ENCODE measurements at regions not wholly inside any gene's neighbourhood (a gene's known extent, or its start where the extent isn't known, plus 50 kb on each side); places are given as distances from the start of the nearest gene placed in this dataset.

DNA sequence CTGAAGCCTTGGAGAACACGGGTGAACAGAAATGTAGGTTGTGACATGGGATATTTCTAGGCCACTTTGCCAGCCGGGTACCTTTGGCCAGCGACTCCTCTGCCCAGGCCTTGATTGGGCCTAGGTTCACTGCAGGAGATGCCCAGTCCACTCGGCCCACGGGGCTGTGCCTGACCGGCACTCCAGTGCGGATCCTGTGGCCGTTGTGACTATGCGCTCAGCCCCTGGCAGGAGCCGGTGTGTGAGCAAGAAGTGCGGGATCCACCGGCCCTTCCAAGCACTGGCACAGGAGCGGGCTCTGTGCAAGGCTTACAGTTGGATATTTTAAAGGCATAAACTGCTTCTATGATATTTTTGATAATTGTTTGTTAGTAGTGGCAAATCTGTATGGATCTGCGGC is 1042.5 kb upstream of the PCDH9 start:
- H3K4me1 ChIP-seq (ENCODE audit: insufficient read depth, low read length): no peaks in the 10 kb centered on the region

DNA sequence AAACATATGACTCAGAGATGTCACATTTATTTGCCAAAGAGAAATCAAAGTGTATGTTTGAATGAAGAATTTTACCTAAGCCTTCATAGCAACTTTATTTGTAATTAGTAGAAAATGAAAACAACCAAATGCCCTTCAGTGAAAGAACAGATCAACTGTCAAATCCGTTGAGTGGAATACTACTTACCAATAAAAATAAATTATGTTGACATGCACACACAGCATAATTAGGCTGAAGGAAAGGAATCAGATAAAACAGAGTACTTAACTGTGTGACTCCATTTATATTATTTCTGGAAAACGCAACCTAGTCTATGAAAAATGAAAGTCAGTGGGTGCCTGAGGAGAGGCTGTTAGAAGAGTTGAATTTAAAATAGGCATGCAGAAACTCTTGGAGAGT is 1034.6 kb upstream of the PCDH9 start:
- Histone ChIP-seq H3F3A (ENCODE audit: low read length, unreplicated experiment) (no peaks in the 10 kb centered on the region), H3K27ac (ENCODE audit: low read length) (no peak overlapping the region), H3K79me2 (ENCODE audit: low read length) (no peaks in the 10 kb centered on the region), H3K27me3 (ENCODE audit: low read length) (no peaks in the 10 kb centered on the region), H3K4me2 (ENCODE audit: low read length) (no peak overlapping the region), H3K9me2 (replicated peaks; ENCODE audit: low read length) (no peaks in the 10 kb centered on the region), H4K20me1 (ENCODE audit: low read length) (no peaks in the 10 kb centered on the region), H3K36me3 (ENCODE audit: low read depth, low read length) (no peaks in the 10 kb centered on the region), H3K9ac (ENCODE audit: low read length) (no peak overlapping the region), H3K9me3 (ENCODE audit: low read length) (no peaks in the 10 kb centered on the region), H3K4me1 (ENCODE audit: insufficient read depth, low read length) (no peaks in the 10 kb centered on the region), H2AFZ (ENCODE audit: low read length) (no peak overlapping the region), H3K4me3 (ENCODE audit: low read length) (no peak overlapping the region)
- BruUV-seq (replicated peaks): no TSS peak
- TF ChIP-seq EZH2phosphoT487 (IDR thresholded peaks at IDR 0.05; ENCODE audit: borderline replicate concordance, low read length): no peak
- TF ChIP-seq EZH2 (IDR thresholded peaks at IDR 0.05; ENCODE audit: low read length, unreplicated experiment): no peak
- TF ChIP-seq, protein P1, sequence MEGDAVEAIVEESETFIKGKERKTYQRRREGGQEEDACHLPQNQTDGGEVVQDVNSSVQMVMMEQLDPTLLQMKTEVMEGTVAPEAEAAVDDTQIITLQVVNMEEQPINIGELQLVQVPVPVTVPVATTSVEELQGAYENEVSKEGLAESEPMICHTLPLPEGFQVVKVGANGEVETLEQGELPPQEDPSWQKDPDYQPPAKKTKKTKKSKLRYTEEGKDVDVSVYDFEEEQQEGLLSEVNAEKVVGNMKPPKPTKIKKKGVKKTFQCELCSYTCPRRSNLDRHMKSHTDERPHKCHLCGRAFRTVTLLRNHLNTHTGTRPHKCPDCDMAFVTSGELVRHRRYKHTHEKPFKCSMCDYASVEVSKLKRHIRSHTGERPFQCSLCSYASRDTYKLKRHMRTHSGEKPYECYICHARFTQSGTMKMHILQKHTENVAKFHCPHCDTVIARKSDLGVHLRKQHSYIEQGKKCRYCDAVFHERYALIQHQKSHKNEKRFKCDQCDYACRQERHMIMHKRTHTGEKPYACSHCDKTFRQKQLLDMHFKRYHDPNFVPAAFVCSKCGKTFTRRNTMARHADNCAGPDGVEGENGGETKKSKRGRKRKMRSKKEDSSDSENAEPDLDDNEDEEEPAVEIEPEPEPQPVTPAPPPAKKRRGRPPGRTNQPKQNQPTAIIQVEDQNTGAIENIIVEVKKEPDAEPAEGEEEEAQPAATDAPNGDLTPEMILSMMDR (conservative IDR thresholded peaks at IDR 0.05; ENCODE audit: low read depth, low read length): no peak
- intact Hi-C loops (cut with micrococcal nuclease): no loop called here
- ATAC-seq (no peak; the same call in 1 of the 2 replicates), DNase-seq (no peak)
- ChIA-PET CTCF (no interaction called here), POLR2A (ENCODE audit: unreplicated experiment) (no interaction called here)

More for the DNA sequence above, 1042.5 kb upstream of the PCDH9 start:
- H3K9me2 ChIP-seq (replicated peaks; ENCODE audit: low read length): no peaks in the 10 kb centered on the region
- BruUV-seq (replicated peaks): no TSS peak
- no peaks in the 10 kb centered on the region for H3K9me3 ChIP-seq (ENCODE audit: low read length)
- TF ChIP-seq EZH2phosphoT487 (IDR thresholded peaks at IDR 0.05; ENCODE audit: borderline replicate concordance, low read length) (no peak), EZH2 (IDR thresholded peaks at IDR 0.05; ENCODE audit: low read length, unreplicated experiment) (no peak)
- TF ChIP-seq, protein P1 (conservative IDR thresholded peaks at IDR 0.05; ENCODE audit: low read depth, low read length): no peak
- DNase-seq (no peak), ATAC-seq (no peak)
- no peak overlapping the region for H3K4me2 ChIP-seq (ENCODE audit: low read length)
- ChIA-PET CTCF (no interaction called here), POLR2A (ENCODE audit: unreplicated experiment) (no interaction called here)
- H3F3A ChIP-seq (ENCODE audit: low read length, unreplicated experiment): no peaks in the 10 kb centered on the region
- intact Hi-C loops (cut with micrococcal nuclease): no loop called here
- no peaks in the 10 kb centered on the region for H3K27me3 ChIP-seq (ENCODE audit: low read length)
- no peaks in the 10 kb centered on the region for H3K79me2 ChIP-seq (ENCODE audit: low read length)
- no peaks in the 10 kb centered on the region for H3K36me3 ChIP-seq (ENCODE audit: low read depth, low read length)
- no peak overlapping the region for H3K9ac ChIP-seq (ENCODE audit: low read length)
- no peak overlapping the region for H3K4me3 ChIP-seq (ENCODE audit: low read length)
- H2AFZ ChIP-seq (ENCODE audit: low read length): no peak overlapping the region
- no peaks in the 10 kb centered on the region for H4K20me1 ChIP-seq (ENCODE audit: low read length)
- H3K27ac ChIP-seq (ENCODE audit: low read length): no peak overlapping the region

DNA sequence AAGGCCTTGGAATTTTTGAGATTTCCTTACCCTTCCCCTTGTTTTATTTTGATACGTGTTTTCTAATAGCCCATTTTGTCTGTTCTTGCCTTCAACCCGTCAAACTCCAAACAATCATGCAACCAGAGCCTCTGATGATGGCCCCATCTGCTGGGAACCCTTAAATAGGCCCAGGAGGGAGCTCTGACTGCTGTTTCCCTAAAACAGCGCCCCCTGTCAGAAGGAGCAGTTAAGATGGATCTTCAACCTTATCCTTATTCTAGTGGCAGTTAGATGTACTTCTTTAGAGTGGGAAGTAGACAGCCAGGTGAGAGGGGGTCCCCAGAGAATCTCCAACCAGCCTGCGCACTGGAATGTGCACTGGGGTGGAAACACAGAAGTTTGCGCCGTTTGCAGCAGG is 1031.0 kb upstream of the PCDH9 start:
- H3K9me2 ChIP-seq (replicated peaks; ENCODE audit: low read length): no peaks in the 10 kb centered on the region
- TF ChIP-seq EZH2phosphoT487 (IDR thresholded peaks at IDR 0.05; ENCODE audit: borderline replicate concordance, low read length): no peak
- TF ChIP-seq, protein P1 (conservative IDR thresholded peaks at IDR 0.05; ENCODE audit: low read depth, low read length): peak; percentile 44
- TF ChIP-seq EZH2 (IDR thresholded peaks at IDR 0.05; ENCODE audit: low read length, unreplicated experiment): no peak
- intact Hi-C loops (cut with micrococcal nuclease): no loop called here
- H3K36me3 ChIP-seq (ENCODE audit: low read depth, low read length): no peaks in the 10 kb centered on the region
- H3K4me2 ChIP-seq (ENCODE audit: low read length): no peak overlapping the region
- CTCF ChIA-PET: no interaction called here
- no peak overlapping the region for H3K4me3 ChIP-seq (ENCODE audit: low read length)
- no peaks in the 10 kb centered on the region for H3K27me3 ChIP-seq (ENCODE audit: low read length)
- POLR2A ChIA-PET (ENCODE audit: unreplicated experiment): no interaction called here
- no peaks in the 10 kb centered on the region for H3K79me2 ChIP-seq (ENCODE audit: low read length)
- ATAC-seq (no peak), DNase-seq (no peak)
- H3K9me3 ChIP-seq (ENCODE audit: low read length): no peaks in the 10 kb centered on the region
- no peaks in the 10 kb centered on the region for H3K4me1 ChIP-seq (ENCODE audit: insufficient read depth, low read length)
- no peak overlapping the region for H3K9ac ChIP-seq (ENCODE audit: low read length)
- no peak overlapping the region for H2AFZ ChIP-seq (ENCODE audit: low read length)
- no peaks in the 10 kb centered on the region for H3F3A ChIP-seq (ENCODE audit: low read length, unreplicated experiment)
- no peak overlapping the region for H3K27ac ChIP-seq (ENCODE audit: low read length)
- H4K20me1 ChIP-seq (ENCODE audit: low read length): no peaks in the 10 kb centered on the region
- no TSS peak for BruUV-seq (replicated peaks)

Measured in PC-3 (cell line).